ENCODE measurements at regions not wholly inside any gene's neighbourhood (a gene's known extent, or its start where the extent isn't known, plus 50 kb on each side); places are given as distances from the start of the nearest gene placed in this dataset.

GRCh38 chr2:125961739-125962138 lies 694.2 kb upstream of the GYPC start:
- no peak overlapping the region for H3K4me3 ChIP-seq (ENCODE audit: low read depth, low read length)
- TF ChIP-seq POLR2A (IDR thresholded peaks at IDR 0.05; ENCODE audit: extremely low read depth, insufficient read length) (no peak), MYC (IDR thresholded peaks at IDR 0.05; ENCODE audit: low read depth, low read length) (no peak)
- TF ChIP-seq, protein P1, sequence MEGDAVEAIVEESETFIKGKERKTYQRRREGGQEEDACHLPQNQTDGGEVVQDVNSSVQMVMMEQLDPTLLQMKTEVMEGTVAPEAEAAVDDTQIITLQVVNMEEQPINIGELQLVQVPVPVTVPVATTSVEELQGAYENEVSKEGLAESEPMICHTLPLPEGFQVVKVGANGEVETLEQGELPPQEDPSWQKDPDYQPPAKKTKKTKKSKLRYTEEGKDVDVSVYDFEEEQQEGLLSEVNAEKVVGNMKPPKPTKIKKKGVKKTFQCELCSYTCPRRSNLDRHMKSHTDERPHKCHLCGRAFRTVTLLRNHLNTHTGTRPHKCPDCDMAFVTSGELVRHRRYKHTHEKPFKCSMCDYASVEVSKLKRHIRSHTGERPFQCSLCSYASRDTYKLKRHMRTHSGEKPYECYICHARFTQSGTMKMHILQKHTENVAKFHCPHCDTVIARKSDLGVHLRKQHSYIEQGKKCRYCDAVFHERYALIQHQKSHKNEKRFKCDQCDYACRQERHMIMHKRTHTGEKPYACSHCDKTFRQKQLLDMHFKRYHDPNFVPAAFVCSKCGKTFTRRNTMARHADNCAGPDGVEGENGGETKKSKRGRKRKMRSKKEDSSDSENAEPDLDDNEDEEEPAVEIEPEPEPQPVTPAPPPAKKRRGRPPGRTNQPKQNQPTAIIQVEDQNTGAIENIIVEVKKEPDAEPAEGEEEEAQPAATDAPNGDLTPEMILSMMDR (IDR thresholded peaks at IDR 0.05; ENCODE audit: low read depth, low read length): no peak
- TF ChIP-seq, protein P2, sequence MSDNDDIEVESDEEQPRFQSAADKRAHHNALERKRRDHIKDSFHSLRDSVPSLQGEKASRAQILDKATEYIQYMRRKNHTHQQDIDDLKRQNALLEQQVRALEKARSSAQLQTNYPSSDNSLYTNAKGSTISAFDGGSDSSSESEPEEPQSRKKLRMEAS (IDR thresholded peaks at IDR 0.05; ENCODE audit: low read depth, low read length): no peak
- DNase-seq (ENCODE audit: low read depth): no peak

DNA sequence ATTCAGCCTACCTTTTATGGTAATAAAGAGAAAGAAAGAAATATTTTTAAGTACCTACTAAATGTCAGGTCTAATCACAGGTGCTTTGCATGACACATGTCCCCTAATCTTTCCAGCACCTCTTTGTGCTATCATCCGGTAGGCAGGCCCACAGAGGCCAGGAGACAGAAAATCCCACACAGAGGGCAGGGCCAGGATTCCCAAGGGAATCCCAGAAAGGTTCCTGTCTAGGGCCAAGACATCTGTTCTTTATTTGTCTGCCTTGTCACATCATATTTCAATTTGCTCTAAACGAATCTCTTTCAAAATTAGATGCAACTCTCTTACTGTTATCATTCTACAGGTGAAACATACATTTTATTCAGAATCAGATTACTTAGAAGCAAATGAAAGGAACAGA lies 676.1 kb upstream of the GYPC start:
- no peak for DNase-seq (ENCODE audit: low read depth)
- TF ChIP-seq, protein P2 (IDR thresholded peaks at IDR 0.05; ENCODE audit: low read depth, low read length): no peak
- TF ChIP-seq POLR2A (IDR thresholded peaks at IDR 0.05; ENCODE audit: extremely low read depth, insufficient read length) (no peak), MYC (IDR thresholded peaks at IDR 0.05; ENCODE audit: low read depth, low read length) (no peak)
- TF ChIP-seq, protein P1 (IDR thresholded peaks at IDR 0.05; ENCODE audit: low read depth, low read length): no peak
- H3K4me3 ChIP-seq (ENCODE audit: low read depth, low read length): no peak overlapping the region

GRCh38 chr2:125983364-125983763 lies 672.6 kb upstream of the GYPC start:
- TF ChIP-seq, protein P2 (IDR thresholded peaks at IDR 0.05; ENCODE audit: low read depth, low read length): no peak
- H3K4me3 ChIP-seq (ENCODE audit: low read depth, low read length): no peak overlapping the region
- no peak for DNase-seq (ENCODE audit: low read depth)

DNA sequence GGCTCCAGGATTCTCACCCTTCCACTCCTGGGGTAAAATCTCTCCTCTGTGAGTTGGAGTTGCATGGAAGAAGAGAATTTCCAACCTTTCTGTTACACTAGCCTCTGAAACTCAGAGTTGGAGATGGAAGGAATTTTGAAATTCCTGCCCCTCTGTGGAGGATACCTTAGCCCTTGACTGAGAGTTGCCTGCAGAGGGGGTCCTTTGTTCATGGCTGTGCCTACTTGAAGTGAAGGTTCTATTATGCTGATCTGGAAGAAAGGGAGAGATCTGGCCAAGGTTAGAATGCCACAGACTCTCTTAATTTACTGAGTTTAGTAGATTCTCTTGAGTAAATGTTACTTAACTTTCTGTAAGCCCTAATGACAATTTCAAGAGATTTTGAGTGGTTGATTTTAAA lies 626.6 kb upstream of the GYPC start:
- no peak for DNase-seq (ENCODE audit: low read depth)
- H3K4me3 ChIP-seq (ENCODE audit: low read depth, low read length): no peak overlapping the region
- TF ChIP-seq, protein P1 (IDR thresholded peaks at IDR 0.05; ENCODE audit: low read depth, low read length): no peak
- TF ChIP-seq, protein P2 (IDR thresholded peaks at IDR 0.05; ENCODE audit: low read depth, low read length): no peak
- TF ChIP-seq POLR2A (IDR thresholded peaks at IDR 0.05; ENCODE audit: extremely low read depth, insufficient read length) (no peak), MYC (IDR thresholded peaks at IDR 0.05; ENCODE audit: low read depth, low read length) (no peak)

DNA sequence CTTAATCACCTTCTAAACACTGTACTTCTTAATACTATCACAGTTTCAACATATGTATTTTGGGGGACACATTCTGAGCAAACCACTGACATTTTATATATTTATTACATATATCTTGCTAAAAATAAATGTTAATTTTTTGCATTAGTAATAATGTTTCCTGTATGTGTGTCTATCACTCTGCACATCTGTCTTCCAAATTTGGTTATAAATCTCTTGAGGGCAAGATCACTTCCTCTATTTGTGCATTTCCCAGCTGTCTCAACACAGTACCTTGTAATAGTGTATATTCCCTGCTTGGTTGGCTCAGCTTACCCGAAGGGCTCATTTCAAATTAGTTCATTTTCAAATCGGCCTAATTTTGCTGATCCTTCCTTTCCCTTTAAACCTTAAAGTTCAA lies 617.1 kb upstream of the GYPC start:
- H3K4me3 ChIP-seq (ENCODE audit: low read depth, low read length): no peak overlapping the region
- DNase-seq (ENCODE audit: low read depth): peak; percentile 13
- TF ChIP-seq MYC (IDR thresholded peaks at IDR 0.05; ENCODE audit: low read depth, low read length) (no peak), POLR2A (IDR thresholded peaks at IDR 0.05; ENCODE audit: extremely low read depth, insufficient read length) (no peak)
- TF ChIP-seq, protein P1 (IDR thresholded peaks at IDR 0.05; ENCODE audit: low read depth, low read length): no peak
- TF ChIP-seq, protein P2 (IDR thresholded peaks at IDR 0.05; ENCODE audit: low read depth, low read length): no peak

GRCh38 chr2:126041391-126042047 lies 614.4 kb upstream of the GYPC start:
- H3K4me3 ChIP-seq (ENCODE audit: low read depth, low read length): no peak overlapping the region
- TF ChIP-seq, protein P2 (IDR thresholded peaks at IDR 0.05; ENCODE audit: low read depth, low read length): no peak
- TF ChIP-seq MYC (IDR thresholded peaks at IDR 0.05; ENCODE audit: low read depth, low read length) (no peak), POLR2A (IDR thresholded peaks at IDR 0.05; ENCODE audit: extremely low read depth, insufficient read length) (no peak)
- TF ChIP-seq, protein P1 (IDR thresholded peaks at IDR 0.05; ENCODE audit: low read depth, low read length): no peak
- no peak for DNase-seq (ENCODE audit: low read depth)

Measured in NB4 (cell line).